ENCODE measurements at regions not wholly inside any gene's neighbourhood (a gene's known extent, or its start where the extent isn't known, plus 50 kb on each side); places are given as distances from the start of the nearest gene placed in this dataset.

DNA sequence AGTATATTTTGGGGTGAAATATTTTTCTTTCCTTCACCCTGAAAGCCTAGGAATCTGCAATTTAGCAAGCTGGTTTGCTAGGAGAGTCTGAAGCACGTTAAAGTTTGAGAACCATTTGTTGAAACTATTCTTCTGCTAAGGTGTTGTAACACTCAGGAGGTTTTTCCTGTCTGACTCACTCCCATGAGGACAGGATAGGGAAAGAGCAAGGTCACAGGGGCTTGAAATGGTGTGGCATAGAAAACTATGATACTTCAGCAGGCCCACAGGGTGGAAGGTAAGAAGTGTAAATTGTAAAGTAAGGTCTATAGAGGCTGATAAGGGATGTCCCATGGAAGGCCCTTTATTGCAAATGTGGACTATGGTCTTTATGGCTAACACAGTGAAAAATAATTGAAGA lies 177.7 kb upstream of the ZC3H15 start:
- Mint-ChIP-seq H3K4me1 (peaks cover 45% of the 10 kb centered on the region), H3K36me3 (peaks cover 23% of the 10 kb centered on the region), H3K27ac (peak overlapping the region; percentile 83), H3K9me3 (peaks cover 22% of the 10 kb centered on the region), H3K27me3 (ENCODE audit: low read depth) (peaks cover 2% of the 10 kb centered on the region; the same call in 1 of the 2 replicates), H3K4me3 (no peak overlapping the region)
- ATAC-seq, result peak; percentile 40; the same call in 1 of the 2 replicates
- no peak for DNase-seq (ENCODE audit: low spot score)
- POLR2A ChIA-PET, result no interaction called here
- CTCF ChIA-PET, result no interaction called here
- TF ChIP-seq, protein P1, sequence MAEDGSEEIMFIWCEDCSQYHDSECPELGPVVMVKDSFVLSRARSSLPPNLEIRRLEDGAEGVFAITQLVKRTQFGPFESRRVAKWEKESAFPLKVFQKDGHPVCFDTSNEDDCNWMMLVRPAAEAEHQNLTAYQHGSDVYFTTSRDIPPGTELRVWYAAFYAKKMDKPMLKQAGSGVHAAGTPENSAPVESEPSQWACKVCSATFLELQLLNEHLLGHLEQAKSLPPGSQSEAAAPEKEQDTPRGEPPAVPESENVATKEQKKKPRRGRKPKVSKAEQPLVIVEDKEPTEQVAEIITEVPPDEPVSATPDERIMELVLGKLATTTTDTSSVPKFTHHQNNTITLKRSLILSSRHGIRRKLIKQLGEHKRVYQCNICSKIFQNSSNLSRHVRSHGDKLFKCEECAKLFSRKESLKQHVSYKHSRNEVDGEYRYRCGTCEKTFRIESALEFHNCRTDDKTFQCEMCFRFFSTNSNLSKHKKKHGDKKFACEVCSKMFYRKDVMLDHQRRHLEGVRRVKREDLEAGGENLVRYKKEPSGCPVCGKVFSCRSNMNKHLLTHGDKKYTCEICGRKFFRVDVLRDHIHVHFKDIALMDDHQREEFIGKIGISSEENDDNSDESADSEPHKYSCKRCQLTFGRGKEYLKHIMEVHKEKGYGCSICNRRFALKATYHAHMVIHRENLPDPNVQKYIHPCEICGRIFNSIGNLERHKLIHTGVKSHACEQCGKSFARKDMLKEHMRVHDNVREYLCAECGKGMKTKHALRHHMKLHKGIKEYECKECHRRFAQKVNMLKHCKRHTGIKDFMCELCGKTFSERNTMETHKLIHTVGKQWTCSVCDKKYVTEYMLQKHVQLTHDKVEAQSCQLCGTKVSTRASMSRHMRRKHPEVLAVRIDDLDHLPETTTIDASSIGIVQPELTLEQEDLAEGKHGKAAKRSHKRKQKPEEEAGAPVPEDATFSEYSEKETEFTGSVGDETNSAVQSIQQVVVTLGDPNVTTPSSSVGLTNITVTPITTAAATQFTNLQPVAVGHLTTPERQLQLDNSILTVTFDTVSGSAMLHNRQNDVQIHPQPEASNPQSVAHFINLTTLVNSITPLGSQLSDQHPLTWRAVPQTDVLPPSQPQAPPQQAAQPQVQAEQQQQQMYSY (CRISPR knock-in tag; IDR thresholded peaks at IDR 0.05), result no peak
- TF ChIP-seq GABPB1 (CRISPR knock-in tag; IDR thresholded peaks at IDR 0.05), result peak; percentile 57; the same call in 1 of the 2 replicates

DNA sequence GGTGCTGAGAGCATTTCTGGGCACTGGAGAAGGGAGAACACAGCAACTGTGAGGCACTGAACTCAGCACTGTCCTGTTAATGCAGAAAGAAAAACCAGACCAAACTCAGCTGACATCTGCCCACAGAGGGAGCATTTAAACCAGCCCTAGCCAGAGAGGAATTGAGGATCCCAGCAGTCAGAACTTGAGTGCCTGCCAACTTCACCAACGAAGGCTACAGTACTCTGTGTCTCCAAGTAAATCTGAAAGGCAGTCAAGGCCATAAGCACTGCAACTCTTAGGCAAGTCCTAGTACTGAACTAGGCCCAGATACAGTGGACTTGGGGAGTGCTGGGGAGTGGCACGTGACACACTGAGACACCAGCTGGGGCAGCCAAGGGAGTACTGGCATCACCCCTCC lies 176.2 kb upstream of the ZC3H15 start:
- peaks cover 2% of the 10 kb centered on the region; the same call in 1 of the 2 replicates for H3K27me3 Mint-ChIP-seq (ENCODE audit: low read depth)
- ATAC-seq (no peak), DNase-seq (ENCODE audit: low spot score) (no peak)
- ChIA-PET CTCF (interaction anchor here (0.6 kb wide), 1 partner anchor 164 kb away, joined by 3 read pairs; no protein-coding TSS in a partner anchor), POLR2A (no interaction called here)
- peaks cover 38% of the 10 kb centered on the region for H3K9me3 Mint-ChIP-seq
- peaks cover 36% of the 10 kb centered on the region for H3K4me1 Mint-ChIP-seq
- H3K27ac Mint-ChIP-seq, result no peak overlapping the region
- no peak overlapping the region for H3K4me3 Mint-ChIP-seq
- H3K36me3 Mint-ChIP-seq, result peaks cover 36% of the 10 kb centered on the region
- TF ChIP-seq ZBTB21 (CRISPR knock-in tag; IDR thresholded peaks at IDR 0.05; ENCODE audit: borderline replicate concordance), result no peak
- no peak for TF ChIP-seq KAT7 (CRISPR knock-in tag; IDR thresholded peaks at IDR 0.05; ENCODE audit: borderline replicate concordance)
- TF ChIP-seq ZNF423 (CRISPR knock-in tag; IDR thresholded peaks at IDR 0.05), result no peak
- TF ChIP-seq ZNF671 (CRISPR knock-in tag; IDR thresholded peaks at IDR 0.05), result no peak
- TF ChIP-seq, protein P1 (CRISPR knock-in tag; IDR thresholded peaks at IDR 0.05), result no peak
- no peak for TF ChIP-seq ESRRA (CRISPR knock-in tag; IDR thresholded peaks at IDR 0.05; ENCODE audit: borderline replicate concordance)
- TF ChIP-seq NR3C1 (CRISPR knock-in tag; conservative IDR thresholded peaks at IDR 0.05; ENCODE audit: low read depth), result no peak
- TF ChIP-seq, protein P2, sequence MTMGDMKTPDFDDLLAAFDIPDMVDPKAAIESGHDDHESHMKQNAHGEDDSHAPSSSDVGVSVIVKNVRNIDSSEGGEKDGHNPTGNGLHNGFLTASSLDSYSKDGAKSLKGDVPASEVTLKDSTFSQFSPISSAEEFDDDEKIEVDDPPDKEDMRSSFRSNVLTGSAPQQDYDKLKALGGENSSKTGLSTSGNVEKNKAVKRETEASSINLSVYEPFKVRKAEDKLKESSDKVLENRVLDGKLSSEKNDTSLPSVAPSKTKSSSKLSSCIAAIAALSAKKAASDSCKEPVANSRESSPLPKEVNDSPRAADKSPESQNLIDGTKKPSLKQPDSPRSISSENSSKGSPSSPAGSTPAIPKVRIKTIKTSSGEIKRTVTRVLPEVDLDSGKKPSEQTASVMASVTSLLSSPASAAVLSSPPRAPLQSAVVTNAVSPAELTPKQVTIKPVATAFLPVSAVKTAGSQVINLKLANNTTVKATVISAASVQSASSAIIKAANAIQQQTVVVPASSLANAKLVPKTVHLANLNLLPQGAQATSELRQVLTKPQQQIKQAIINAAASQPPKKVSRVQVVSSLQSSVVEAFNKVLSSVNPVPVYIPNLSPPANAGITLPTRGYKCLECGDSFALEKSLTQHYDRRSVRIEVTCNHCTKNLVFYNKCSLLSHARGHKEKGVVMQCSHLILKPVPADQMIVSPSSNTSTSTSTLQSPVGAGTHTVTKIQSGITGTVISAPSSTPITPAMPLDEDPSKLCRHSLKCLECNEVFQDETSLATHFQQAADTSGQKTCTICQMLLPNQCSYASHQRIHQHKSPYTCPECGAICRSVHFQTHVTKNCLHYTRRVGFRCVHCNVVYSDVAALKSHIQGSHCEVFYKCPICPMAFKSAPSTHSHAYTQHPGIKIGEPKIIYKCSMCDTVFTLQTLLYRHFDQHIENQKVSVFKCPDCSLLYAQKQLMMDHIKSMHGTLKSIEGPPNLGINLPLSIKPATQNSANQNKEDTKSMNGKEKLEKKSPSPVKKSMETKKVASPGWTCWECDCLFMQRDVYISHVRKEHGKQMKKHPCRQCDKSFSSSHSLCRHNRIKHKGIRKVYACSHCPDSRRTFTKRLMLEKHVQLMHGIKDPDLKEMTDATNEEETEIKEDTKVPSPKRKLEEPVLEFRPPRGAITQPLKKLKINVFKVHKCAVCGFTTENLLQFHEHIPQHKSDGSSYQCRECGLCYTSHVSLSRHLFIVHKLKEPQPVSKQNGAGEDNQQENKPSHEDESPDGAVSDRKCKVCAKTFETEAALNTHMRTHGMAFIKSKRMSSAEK (CRISPR knock-in tag; IDR thresholded peaks at IDR 0.05; ENCODE audit: borderline replicate concordance), result no peak
- no peak for TF ChIP-seq ELF4 (CRISPR knock-in tag; IDR thresholded peaks at IDR 0.05; ENCODE audit: low read depth)
- TF ChIP-seq TCF7 (CRISPR knock-in tag; IDR thresholded peaks at IDR 0.05; ENCODE audit: low read depth), result no peak
- TF ChIP-seq, protein P3, sequence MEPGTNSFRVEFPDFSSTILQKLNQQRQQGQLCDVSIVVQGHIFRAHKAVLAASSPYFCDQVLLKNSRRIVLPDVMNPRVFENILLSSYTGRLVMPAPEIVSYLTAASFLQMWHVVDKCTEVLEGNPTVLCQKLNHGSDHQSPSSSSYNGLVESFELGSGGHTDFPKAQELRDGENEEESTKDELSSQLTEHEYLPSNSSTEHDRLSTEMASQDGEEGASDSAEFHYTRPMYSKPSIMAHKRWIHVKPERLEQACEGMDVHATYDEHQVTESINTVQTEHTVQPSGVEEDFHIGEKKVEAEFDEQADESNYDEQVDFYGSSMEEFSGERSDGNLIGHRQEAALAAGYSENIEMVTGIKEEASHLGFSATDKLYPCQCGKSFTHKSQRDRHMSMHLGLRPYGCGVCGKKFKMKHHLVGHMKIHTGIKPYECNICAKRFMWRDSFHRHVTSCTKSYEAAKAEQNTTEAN (CRISPR knock-in tag; IDR thresholded peaks at IDR 0.05), result no peak
- no peak for TF ChIP-seq CREM (CRISPR knock-in tag; IDR thresholded peaks at IDR 0.05)
- TF ChIP-seq, protein P4, sequence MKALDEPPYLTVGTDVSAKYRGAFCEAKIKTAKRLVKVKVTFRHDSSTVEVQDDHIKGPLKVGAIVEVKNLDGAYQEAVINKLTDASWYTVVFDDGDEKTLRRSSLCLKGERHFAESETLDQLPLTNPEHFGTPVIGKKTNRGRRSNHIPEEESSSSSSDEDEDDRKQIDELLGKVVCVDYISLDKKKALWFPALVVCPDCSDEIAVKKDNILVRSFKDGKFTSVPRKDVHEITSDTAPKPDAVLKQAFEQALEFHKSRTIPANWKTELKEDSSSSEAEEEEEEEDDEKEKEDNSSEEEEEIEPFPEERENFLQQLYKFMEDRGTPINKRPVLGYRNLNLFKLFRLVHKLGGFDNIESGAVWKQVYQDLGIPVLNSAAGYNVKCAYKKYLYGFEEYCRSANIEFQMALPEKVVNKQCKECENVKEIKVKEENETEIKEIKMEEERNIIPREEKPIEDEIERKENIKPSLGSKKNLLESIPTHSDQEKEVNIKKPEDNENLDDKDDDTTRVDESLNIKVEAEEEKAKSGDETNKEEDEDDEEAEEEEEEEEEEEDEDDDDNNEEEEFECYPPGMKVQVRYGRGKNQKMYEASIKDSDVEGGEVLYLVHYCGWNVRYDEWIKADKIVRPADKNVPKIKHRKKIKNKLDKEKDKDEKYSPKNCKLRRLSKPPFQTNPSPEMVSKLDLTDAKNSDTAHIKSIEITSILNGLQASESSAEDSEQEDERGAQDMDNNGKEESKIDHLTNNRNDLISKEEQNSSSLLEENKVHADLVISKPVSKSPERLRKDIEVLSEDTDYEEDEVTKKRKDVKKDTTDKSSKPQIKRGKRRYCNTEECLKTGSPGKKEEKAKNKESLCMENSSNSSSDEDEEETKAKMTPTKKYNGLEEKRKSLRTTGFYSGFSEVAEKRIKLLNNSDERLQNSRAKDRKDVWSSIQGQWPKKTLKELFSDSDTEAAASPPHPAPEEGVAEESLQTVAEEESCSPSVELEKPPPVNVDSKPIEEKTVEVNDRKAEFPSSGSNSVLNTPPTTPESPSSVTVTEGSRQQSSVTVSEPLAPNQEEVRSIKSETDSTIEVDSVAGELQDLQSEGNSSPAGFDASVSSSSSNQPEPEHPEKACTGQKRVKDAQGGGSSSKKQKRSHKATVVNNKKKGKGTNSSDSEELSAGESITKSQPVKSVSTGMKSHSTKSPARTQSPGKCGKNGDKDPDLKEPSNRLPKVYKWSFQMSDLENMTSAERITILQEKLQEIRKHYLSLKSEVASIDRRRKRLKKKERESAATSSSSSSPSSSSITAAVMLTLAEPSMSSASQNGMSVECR (CRISPR knock-in tag; IDR thresholded peaks at IDR 0.05; ENCODE audit: borderline replicate concordance), result no peak
- TF ChIP-seq, protein P5, sequence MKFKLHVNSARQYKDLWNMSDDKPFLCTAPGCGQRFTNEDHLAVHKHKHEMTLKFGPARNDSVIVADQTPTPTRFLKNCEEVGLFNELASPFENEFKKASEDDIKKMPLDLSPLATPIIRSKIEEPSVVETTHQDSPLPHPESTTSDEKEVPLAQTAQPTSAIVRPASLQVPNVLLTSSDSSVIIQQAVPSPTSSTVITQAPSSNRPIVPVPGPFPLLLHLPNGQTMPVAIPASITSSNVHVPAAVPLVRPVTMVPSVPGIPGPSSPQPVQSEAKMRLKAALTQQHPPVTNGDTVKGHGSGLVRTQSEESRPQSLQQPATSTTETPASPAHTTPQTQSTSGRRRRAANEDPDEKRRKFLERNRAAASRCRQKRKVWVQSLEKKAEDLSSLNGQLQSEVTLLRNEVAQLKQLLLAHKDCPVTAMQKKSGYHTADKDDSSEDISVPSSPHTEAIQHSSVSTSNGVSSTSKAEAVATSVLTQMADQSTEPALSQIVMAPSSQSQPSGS (CRISPR knock-in tag; IDR thresholded peaks at IDR 0.05; ENCODE audit: borderline replicate concordance, low read depth), result no peak

All from WTC11 (cell line).